ENCODE measurements at regions not wholly inside any gene's neighbourhood (a gene's known extent, or its start where the extent isn't known, plus 50 kb on each side); places are given as distances from the start of the nearest gene placed in this dataset.

- TF ChIP-seq EZH2 (IDR thresholded peaks at IDR 0.05; ENCODE audit: borderline replicate concordance, insufficient read depth, low read length, poor library complexity, severe bottlenecking): no peak
- TF ChIP-seq EP300 (conservative IDR thresholded peaks at IDR 0.05; ENCODE audit: poor library complexity, severe bottlenecking): no peak
Observed at GRCh38 chr7:17466216-17466615, 167.8 kb downstream of the AHR start.
